IMR-90 (cell line): ENCODE measurements at regions not wholly inside any gene's neighbourhood (a gene's known extent, or its start where the extent isn't known, plus 50 kb on each side); places are given as distances from the start of the nearest gene placed in this dataset.

Experiments used
- ATAC-seq: fragments of 200-7000 bp; cut with Tn5 transposase; 2 replicates; pipeline ENCODE4 v1.9.1; 2020; ENCODE audit warnings: low read depth, mild to moderate bottlenecking, moderate library complexity
- BruUV-seq: library from RNA; stranded (reverse); fragments of 400-500 nt; replicated peaks from 2 replicates; lab custom pipeline; 2021; lab: Mats Ljungman, UMichigan
- CTCF ChIA-PET: fragments of 300-600 bp; formaldehyde crosslinking; extraction: SDS; loops from one replicate; lab custom pipeline; 2021; ENCODE audit warnings: antibody characterized with exemption; lab: Yijun Ruan, JAX
- POLR2A ChIA-PET: fragments of 300-600 bp; sonication (Branson Sonifier 250); formaldehyde crosslinking; loops from one replicate; lab custom pipeline; 2022; ENCODE audit warnings: antibody characterized with exemption; ENCODE audit not compliant: unreplicated experiment; lab: Charles Lee
- DNase-seq: peaks from one replicate; pipeline ENCODE4 v3.0.0; 2013
- H2AFZ ChIP-seq: replicated peaks from 2 replicates; pipeline ENCODE3; 2013; ENCODE audit warnings: low read length, mild to moderate bottlenecking; ENCODE audit not compliant: poor library complexity
- H2AK5ac ChIP-seq: 2 replicates; pipeline ENCODE4 v1.6.1; 2013; ENCODE audit warnings: low read depth, low read length, inconsistent platforms
- H2AK9ac ChIP-seq: replicated peaks from 2 replicates; pipeline ENCODE3; 2013; ENCODE audit warnings: mild to moderate bottlenecking, low read depth, low read length, moderate library complexity; ENCODE audit not compliant: poor library complexity
- H2BK120ac ChIP-seq: 2 replicates; pipeline ENCODE4 v1.6.1; 2013; ENCODE audit warnings: low read depth, low read length, inconsistent platforms
- H2BK15ac ChIP-seq: 3 replicates; pipeline ENCODE4 v1.6.1; 2013; ENCODE audit warnings: low read depth, low read length, inconsistent platforms
- H2BK20ac ChIP-seq: 2 replicates; pipeline ENCODE4 v1.6.1; 2013; ENCODE audit warnings: low read depth, mild to moderate bottlenecking, inconsistent platforms, low read length, moderate library complexity
- H2BK5ac ChIP-seq: 2 replicates; pipeline ENCODE4 v1.6.1; 2013; ENCODE audit warnings: mild to moderate bottlenecking, low read depth, low read length, inconsistent platforms; ENCODE audit not compliant: poor library complexity, severe bottlenecking
- H3K14ac ChIP-seq: replicated peaks from 2 replicates; pipeline ENCODE4 v1.6.1; 2013; ENCODE audit warnings: low read depth, low read length, inconsistent platforms
- H3K18ac ChIP-seq: 2 replicates; pipeline ENCODE4 v1.6.1; 2013; ENCODE audit warnings: low read depth, low read length, control low read depth
- H3K23ac ChIP-seq: 2 replicates; pipeline ENCODE4 v1.6.1; 2013; ENCODE audit warnings: low read depth, low read length, inconsistent platforms
- H3K27ac ChIP-seq: 2 replicates; pipeline ENCODE4 v1.5.1; 2013; ENCODE audit warnings: mild to moderate bottlenecking, control low read depth, low read length; ENCODE audit not compliant: insufficient read depth
- H3K27me3 ChIP-seq: 2 replicates; pipeline ENCODE4 v1.6.1; 2013; ENCODE audit warnings: low read length; ENCODE audit not compliant: control insufficient read depth, insufficient read depth
- H3K36me3 ChIP-seq: 2 replicates; pipeline ENCODE4 v1.6.1; 2013; ENCODE audit warnings: low read length, mixed read lengths; ENCODE audit not compliant: control insufficient read depth, insufficient read depth
- H3K4ac ChIP-seq: 2 replicates; pipeline ENCODE4 v1.6.1; 2013; ENCODE audit warnings: low read depth, low read length, inconsistent platforms
- H3K4me1 ChIP-seq: 2 replicates; pipeline ENCODE4 v1.6.1; 2013; ENCODE audit warnings: low read length, mixed read lengths; ENCODE audit not compliant: control insufficient read depth, insufficient read depth
- H3K4me2 ChIP-seq: 2 replicates; pipeline ENCODE4 v1.6.1; 2013; ENCODE audit warnings: low read depth, mild to moderate bottlenecking, control low read depth, low read length, moderate library complexity
- H3K4me3 ChIP-seq: 2 replicates; pipeline ENCODE4 v1.5.1; 2013; ENCODE audit warnings: low read depth, mild to moderate bottlenecking, control low read depth, low read length, moderate library complexity; ENCODE audit not compliant: insufficient read depth
- H3K56ac ChIP-seq: 2 replicates; pipeline ENCODE4 v1.6.1; 2013; ENCODE audit warnings: low read length, inconsistent platforms; ENCODE audit not compliant: insufficient read depth; ENCODE audit errors: extremely low read depth
- H3K79me1 ChIP-seq, 2 experiments: 2 replicates each; pipeline ENCODE4 v1.6.1; 2013; ENCODE audit warnings: low read length in 2 of 2, inconsistent platforms in 1 of 2, low read depth in 1 of 2
- H3K9ac ChIP-seq: 2 replicates; pipeline ENCODE4 v1.6.1; 2013; ENCODE audit warnings: low read depth, low read length, control low read depth
- H3K9me1 ChIP-seq: 2 replicates; pipeline ENCODE4 v1.6.1; 2013; ENCODE audit warnings: low read length, inconsistent platforms; ENCODE audit not compliant: insufficient read depth
- H3K9me3 ChIP-seq: 2 replicates; pipeline ENCODE4 v1.6.1; 2013; ENCODE audit warnings: low read length; ENCODE audit not compliant: control insufficient read depth, insufficient read depth
- H4K20me1 ChIP-seq: 2 replicates; pipeline ENCODE4 v1.6.1; 2013; ENCODE audit warnings: low read length, inconsistent platforms; ENCODE audit not compliant: insufficient read depth
- H4K5ac ChIP-seq: 2 replicates; pipeline ENCODE4 v1.6.1; 2013; ENCODE audit warnings: mild to moderate bottlenecking, low read depth, low read length, control low read depth
- H4K8ac ChIP-seq, 2 experiments: 2 replicates each; pipeline ENCODE4 v1.6.1; 2013; ENCODE audit warnings: low read depth in 2 of 2, low read length in 2 of 2, control low read depth in 1 of 2, inconsistent platforms in 1 of 2
- H4K91ac ChIP-seq: 2 replicates; pipeline ENCODE4 v1.6.1; 2013; ENCODE audit warnings: low read depth, low read length, inconsistent platforms; ENCODE audit not compliant: insufficient read depth
- BHLHE40 ChIP-seq: fragments of 150-350 bp; IDR thresholded peaks from 2 replicates; pipeline ENCODE4 v1.6.1; 2016; ENCODE audit warnings: mild to moderate bottlenecking, low read depth, low read length
- MAFK ChIP-seq: IDR thresholded peaks from 2 replicates; pipeline ENCODE4 v1.6.1; 2012; ENCODE audit warnings: low read depth, low read length, improper control_type of control experiment
- RCOR1 ChIP-seq: IDR thresholded peaks from 2 replicates; pipeline ENCODE4 v1.6.1; 2012; ENCODE audit warnings: mild to moderate bottlenecking, low read length, improper control_type of control experiment; ENCODE audit not compliant: insufficient replicate concordance
- dilution Hi-C: fragments of 300-500 bp; cut with HindIII; formaldehyde crosslinking; loops from one replicate; pipeline ENCODE4 v1.14.3; 2018; ENCODE audit warnings: low sequenced_read_pairs; ENCODE audit not compliant: unreplicated experiment
- in situ Hi-C: fragments of 300-500 bp; cut with MboI; formaldehyde crosslinking; loops from 3 replicates; pipeline ENCODE4 v1.14.3; 2019; ENCODE audit warnings: low sequenced_read_pairs, inconsistent platforms, mixed read lengths
- intact Hi-C: fragments of 100-400 bp; cut with micrococcal nuclease; formaldehyde crosslinking; loops from 2 replicates; pipeline ENCODE4 v1.10.0; 2022
- TF ChIP-seq, protein P1 (sequence below): conservative IDR thresholded peaks from 2 replicates; pipeline ENCODE4 v1.5.1; 2012; ENCODE audit warnings: mild to moderate bottlenecking, low read depth, low read length, improper control_type of control experiment

DNA sequence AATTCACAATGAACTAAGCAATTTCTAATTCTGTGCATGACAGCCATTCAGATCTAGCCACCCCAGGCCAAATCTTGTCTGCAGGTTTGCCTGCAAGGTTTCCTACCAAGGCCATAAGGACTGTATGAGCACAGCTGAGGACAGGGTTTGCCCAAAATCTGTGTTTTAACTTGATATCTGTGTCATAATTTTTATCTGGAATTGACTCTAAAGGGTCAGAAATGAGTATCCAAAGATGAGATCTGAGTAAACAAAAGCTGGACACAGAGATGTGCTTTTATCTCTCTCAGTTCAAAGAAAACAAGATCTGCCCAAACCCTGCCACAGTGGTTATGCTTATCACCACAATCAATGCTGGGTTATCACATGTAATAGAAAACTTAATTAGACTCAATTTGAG lies 154.6 kb upstream of the COL8A1 start:
- ATAC-seq = no peak
- no peak overlapping the region for H3K4ac ChIP-seq
- peaks cover 5% of the 10 kb centered on the region; the same call in 1 of the 2 replicates for H3K9me3 ChIP-seq
- H2AFZ ChIP-seq = no peak overlapping the region
- no peak overlapping the region; the same call in 1 of the 2 replicates for H3K18ac ChIP-seq
- no TSS peak for BruUV-seq
- H3K14ac ChIP-seq = no peak overlapping the region
- no peak overlapping the region; the same call in 1 of the 2 replicates for H4K5ac ChIP-seq
- no peaks in the 10 kb centered on the region for H3K27me3 ChIP-seq
- no peak overlapping the region for H3K27ac ChIP-seq
- no peak overlapping the region for H2BK20ac ChIP-seq
- DNase-seq = no peak
- intact Hi-C loops = no loop called here
- no peaks in the 10 kb centered on the region for H4K20me1 ChIP-seq
- no peak overlapping the region for H2AK5ac ChIP-seq
- in situ Hi-C loops = no loop called here
- ChIA-PET CTCF (interaction anchor here (0.6 to 1.2 kb wide), 3 partner anchors 48 to 524 kb away, joined by 3 read pairs; no protein-coding TSS in a partner anchor), POLR2A (no interaction called here)
- 0 out of 3 replicates have a peak overlapping the region, but pooled peaks have one; percentile 15 for H2BK15ac ChIP-seq
- H3K9ac ChIP-seq = no peak overlapping the region
- no peaks in the 10 kb centered on the region for H3K79me1 ChIP-seq
- H3K23ac ChIP-seq = no peak overlapping the region
- no peak overlapping the region for H3K56ac ChIP-seq
- H3K4me1 ChIP-seq = peaks cover 3% of the 10 kb centered on the region
- H3K4me3 ChIP-seq = no peak overlapping the region
- no peak overlapping the region for H4K91ac ChIP-seq
- TF ChIP-seq, protein P1, sequence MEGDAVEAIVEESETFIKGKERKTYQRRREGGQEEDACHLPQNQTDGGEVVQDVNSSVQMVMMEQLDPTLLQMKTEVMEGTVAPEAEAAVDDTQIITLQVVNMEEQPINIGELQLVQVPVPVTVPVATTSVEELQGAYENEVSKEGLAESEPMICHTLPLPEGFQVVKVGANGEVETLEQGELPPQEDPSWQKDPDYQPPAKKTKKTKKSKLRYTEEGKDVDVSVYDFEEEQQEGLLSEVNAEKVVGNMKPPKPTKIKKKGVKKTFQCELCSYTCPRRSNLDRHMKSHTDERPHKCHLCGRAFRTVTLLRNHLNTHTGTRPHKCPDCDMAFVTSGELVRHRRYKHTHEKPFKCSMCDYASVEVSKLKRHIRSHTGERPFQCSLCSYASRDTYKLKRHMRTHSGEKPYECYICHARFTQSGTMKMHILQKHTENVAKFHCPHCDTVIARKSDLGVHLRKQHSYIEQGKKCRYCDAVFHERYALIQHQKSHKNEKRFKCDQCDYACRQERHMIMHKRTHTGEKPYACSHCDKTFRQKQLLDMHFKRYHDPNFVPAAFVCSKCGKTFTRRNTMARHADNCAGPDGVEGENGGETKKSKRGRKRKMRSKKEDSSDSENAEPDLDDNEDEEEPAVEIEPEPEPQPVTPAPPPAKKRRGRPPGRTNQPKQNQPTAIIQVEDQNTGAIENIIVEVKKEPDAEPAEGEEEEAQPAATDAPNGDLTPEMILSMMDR = no peak
- TF ChIP-seq RCOR1 (no peak), MAFK (no peak), BHLHE40 (no peak)
- no peak overlapping the region for H2AK9ac ChIP-seq
- no peak overlapping the region for H2BK5ac ChIP-seq
- no peaks in the 10 kb centered on the region for H3K36me3 ChIP-seq
- H3K4me2 ChIP-seq = no peak overlapping the region
- no peaks in the 10 kb centered on the region; the same call in 1 of the 2 replicates for H3K9me1 ChIP-seq
- dilution Hi-C loops = no loop called here
- H2BK120ac ChIP-seq = no peak overlapping the region
- H4K8ac ChIP-seq = no peak overlapping the region
